PC-3 (cell line): ENCODE measurements at regions not wholly inside any gene's neighbourhood (a gene's known extent, or its start where the extent isn't known, plus 50 kb on each side); places are given as distances from the start of the nearest gene placed in this dataset.

ENCODE experiments used
- EZH2phosphoT487 ChIP-seq: fragments of 300-600 bp; sonication (generic); IDR thresholded peaks from 2 replicates; pipeline ENCODE4 v1.6.1; 2018; ENCODE audit warnings: mild to moderate bottlenecking, antibody characterized with exemption, low read length, borderline replicate concordance
- TF ChIP-seq, protein P1 (sequence below): fragments of 300-600 bp; sonication (generic); conservative IDR thresholded peaks from 2 replicates; pipeline ENCODE4 v1.5.1; 2017; ENCODE audit warnings: antibody characterized with exemption, low read depth, mild to moderate bottlenecking, low read length

- TF ChIP-seq, protein P1, sequence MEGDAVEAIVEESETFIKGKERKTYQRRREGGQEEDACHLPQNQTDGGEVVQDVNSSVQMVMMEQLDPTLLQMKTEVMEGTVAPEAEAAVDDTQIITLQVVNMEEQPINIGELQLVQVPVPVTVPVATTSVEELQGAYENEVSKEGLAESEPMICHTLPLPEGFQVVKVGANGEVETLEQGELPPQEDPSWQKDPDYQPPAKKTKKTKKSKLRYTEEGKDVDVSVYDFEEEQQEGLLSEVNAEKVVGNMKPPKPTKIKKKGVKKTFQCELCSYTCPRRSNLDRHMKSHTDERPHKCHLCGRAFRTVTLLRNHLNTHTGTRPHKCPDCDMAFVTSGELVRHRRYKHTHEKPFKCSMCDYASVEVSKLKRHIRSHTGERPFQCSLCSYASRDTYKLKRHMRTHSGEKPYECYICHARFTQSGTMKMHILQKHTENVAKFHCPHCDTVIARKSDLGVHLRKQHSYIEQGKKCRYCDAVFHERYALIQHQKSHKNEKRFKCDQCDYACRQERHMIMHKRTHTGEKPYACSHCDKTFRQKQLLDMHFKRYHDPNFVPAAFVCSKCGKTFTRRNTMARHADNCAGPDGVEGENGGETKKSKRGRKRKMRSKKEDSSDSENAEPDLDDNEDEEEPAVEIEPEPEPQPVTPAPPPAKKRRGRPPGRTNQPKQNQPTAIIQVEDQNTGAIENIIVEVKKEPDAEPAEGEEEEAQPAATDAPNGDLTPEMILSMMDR, result no peak
- no peak for TF ChIP-seq EZH2phosphoT487
Measured at GRCh38 chr2:7194950-7195349, 277.7 kb downstream of the RNF144A start.
